ENCODE measurements at regions not wholly inside any gene's neighbourhood (a gene's known extent, or its start where the extent isn't known, plus 50 kb on each side); places are given as distances from the start of the nearest gene placed in this dataset.

DNA sequence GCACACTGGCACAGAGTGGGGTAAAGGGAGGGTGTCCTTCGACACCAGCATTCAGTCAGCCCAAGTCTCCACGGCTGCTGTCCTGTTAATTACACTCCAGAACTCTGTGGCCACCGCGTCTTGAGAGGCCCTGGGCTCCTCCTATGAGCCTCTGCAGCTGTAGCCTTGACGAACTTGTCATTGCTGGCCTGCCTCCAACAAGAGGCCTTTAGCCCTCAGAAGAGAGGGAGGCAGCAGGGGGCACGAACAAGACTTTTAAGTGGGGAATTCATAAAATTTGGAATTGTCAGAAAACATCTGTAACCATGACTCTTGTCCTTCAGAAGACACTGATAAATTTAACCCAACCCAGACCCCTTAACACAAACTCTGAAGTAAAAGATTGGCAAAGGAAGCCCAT lies 241.9 kb downstream of the UQCRFS1 start:
- FAIRE-seq, result no peak

- FAIRE-seq, result no peak
Observed at GRCh38 chr19:28968721-28969120, 244.2 kb downstream of the UQCRFS1 start.

DNA sequence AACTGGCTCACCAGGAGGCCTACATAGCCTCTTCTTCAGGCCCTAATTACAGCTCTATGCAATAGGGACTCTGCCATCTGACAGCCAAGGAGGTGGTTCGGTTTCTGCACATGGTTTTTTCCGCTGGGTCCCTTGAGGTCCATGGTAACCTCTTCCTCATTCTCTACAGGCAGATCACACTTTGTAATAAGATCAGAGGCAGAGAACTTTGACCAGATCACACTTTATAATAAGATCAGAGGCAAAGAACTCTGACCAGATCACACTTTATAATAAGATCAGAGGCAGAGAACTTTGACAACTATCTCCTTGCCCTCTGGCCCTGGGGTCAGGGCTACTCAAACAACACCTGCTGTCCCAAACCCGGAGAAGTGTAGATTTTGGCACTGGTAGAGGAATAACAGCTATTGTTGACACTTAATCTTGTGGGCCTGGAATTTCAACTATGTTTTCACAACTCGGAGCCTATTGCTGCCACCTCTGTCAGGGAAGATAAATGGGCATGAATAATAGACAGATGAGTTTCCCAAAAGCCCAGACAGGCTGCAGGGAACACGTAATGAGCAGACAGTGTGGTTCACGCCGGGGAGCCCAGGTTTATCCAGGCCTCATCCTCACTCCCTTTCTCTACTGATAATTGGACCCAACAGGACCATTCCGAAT lies 246.1 kb downstream of the UQCRFS1 start:
- no peak for FAIRE-seq

GRCh38 chr19:28964500-28964899 lies 248.5 kb downstream of the UQCRFS1 start:
- no peak for FAIRE-seq

DNA sequence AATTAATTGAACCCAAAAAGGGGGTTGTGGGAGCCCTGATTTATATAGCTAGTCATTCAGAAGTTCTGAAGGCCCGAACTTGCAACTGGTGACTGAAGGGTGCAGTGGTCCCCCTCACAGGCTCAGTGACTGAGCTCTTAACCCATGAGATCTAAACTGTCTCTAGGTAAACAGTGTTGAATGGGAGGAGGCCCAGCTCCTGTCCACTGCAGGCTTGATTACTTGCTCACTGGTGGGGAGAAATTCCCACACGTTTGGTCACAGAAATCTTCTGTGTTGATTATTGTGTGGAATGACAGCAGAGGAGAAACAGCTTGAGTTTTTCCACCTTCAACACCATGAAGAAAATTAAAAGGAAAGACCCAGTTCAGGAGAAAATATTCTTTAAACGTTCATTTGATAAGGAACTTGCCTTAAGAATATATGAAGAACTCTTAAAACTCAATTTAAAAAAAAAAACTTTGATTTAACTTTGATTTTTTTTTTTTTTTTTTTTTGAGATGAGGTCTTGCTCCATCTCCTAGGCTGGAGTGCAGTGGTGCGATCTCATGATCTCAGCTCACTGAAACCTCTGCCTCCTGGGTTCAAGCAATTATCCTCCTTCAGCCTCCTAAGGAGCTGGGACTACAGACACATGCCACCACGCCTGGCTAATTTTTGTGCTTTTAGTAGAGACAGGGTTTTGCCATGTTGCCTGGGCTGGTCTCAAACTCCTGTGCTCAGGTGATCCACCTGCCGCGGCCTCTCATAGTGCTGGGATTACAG lies 249.3 kb downstream of the UQCRFS1 start:
- no peak for FAIRE-seq

DNA sequence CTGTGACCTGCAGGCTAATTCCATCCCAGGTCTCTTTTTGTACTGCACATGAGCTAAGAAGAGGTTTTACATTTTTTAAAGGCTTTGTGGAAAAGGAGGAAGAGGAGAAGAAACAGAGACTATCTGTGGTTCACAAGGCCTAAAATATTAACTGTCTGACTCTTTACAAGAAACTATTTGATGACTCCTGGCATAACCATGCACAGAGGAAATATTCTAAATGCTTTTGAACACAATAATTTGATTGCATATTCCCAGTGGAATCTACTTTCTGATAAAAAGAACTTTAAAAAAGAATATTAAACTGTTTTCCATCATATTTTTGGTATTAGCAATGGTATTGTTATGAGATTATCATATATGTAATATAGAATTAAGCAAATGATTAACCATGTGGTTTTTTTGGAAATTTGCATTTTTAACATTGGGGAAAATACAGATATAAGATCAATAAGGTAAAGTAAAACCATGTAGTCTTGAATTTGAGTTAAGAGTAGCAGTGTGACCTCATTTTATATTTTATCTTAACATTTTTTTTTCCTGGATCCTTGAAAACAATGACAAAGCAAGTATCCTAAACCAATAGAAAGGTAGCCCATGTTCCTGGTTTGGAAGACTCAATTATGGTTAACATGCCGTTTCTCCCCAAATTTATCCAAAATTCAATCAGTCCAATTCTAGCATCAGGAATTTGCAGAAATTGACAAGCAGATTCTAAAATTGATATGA lies 251.0 kb downstream of the UQCRFS1 start:
- no peak for FAIRE-seq

- no peak for FAIRE-seq
Observed at GRCh38 chr19:28960986-28961705, 251.8 kb downstream of the UQCRFS1 start.

GRCh38 chr19:28960586-28960985 lies 252.4 kb downstream of the UQCRFS1 start:
- no peak for FAIRE-seq

DNA sequence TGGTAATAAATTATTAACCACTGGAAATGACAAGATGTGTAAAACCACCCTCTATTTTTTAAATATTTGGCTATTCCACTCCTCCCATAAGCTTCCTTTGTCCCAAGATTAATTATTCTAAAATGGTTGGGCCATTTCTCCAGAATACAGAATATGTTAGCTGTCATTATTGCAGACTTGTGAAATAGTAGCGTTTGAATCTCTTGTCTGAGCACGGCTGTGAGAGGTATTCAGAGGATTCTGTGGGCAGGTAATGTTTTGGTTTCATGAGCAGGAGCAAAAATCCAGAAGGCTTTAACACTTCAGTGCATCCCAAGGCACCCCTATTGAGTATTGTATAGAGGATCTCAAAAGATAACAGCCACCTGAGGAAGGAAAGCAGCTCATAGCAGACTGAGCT lies 256.0 kb downstream of the UQCRFS1 start:
- no peak for FAIRE-seq

DNA sequence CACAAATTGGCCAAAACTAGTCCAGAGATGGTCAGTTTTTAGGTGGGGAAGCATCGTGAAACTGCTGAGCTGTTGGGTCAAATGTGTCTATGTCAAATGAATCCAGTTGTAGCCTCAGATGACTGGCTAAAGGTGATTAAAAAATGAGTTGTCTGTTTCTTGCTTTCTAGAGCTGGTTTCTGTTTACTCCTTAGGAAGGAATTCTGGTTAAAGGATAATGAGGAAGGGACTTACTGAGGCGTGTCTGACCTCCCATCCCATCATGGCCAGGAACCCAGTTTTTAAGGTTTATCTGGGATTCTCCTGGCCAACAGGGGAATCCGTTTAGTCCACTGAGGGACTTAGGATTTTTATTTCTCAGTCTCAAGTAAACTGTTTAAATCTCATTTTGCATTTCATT lies 256.5 kb downstream of the UQCRFS1 start:
- FAIRE-seq, result no peak

GRCh38 chr19:28949535-28949934 lies 263.4 kb downstream of the UQCRFS1 start:
- FAIRE-seq, result no peak

GRCh38 chr19:28949027-28949426 lies 263.9 kb downstream of the UQCRFS1 start:
- FAIRE-seq, result no peak

DNA sequence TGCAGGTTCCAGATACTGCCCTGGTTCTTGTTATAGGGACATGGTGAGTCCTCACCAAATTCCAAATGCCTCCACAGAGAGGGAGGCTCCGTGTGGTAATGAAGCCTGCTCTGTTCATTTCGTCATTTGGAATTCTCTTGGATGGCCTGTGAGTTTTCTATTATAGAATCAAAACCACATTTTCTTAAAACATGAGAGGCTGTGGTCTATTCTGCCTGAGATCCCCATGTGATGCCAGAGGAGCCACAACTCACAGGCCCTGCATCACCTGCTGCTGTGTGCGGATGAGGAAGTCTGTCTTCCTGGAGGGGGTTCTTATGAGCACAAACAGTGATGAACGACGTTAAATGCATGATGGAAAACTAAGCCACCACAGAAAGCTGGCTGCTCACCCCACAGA lies 264.4 kb downstream of the UQCRFS1 start:
- no peak for FAIRE-seq

DNA sequence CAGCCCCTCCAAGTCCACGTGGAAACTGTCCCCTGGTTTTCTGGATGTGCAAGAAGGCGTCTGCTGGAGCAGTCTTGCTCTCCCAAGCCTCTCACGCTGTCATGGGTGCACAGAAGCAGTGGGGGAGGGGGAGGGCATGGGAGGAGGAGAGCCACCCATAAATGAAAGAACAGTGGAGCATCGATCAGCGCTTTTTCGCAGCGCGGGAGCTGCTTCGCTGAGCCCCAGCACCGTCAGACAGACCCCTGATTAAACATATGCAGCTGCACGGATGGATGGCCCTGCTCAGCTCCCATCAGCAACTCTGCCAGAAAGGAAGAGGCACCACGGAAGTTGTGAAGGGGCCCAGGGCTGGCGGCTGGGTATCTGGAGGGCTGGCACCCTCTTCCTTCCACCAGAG lies 264.9 kb downstream of the UQCRFS1 start:
- no peak for FAIRE-seq

DNA sequence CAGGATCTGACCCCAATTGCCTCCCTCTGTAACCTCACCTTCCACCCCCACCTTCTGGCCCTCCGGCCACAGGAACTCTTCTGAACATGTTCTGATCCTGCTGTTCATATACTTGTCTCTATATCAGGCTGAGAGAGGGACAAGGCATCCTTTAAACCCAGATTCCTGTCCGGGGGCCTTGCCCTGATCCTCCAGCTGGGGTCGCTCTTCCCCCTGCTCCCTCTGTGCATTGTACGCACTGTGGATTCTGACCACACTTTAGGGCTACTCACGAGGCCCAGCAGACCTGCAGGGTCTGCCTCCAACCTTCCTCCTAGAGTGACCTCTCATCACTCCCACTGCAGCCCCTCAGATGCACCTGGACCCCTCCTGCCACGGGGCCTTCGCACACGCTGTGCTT lies 269.3 kb downstream of the UQCRFS1 start:
- no peak for FAIRE-seq

GRCh38 chr19:28941833-28942232 lies 271.1 kb downstream of the UQCRFS1 start:
- FAIRE-seq, result no peak

- no peak for FAIRE-seq
Observed at GRCh38 chr19:28940751-28941500, 272.0 kb downstream of the UQCRFS1 start.

DNA sequence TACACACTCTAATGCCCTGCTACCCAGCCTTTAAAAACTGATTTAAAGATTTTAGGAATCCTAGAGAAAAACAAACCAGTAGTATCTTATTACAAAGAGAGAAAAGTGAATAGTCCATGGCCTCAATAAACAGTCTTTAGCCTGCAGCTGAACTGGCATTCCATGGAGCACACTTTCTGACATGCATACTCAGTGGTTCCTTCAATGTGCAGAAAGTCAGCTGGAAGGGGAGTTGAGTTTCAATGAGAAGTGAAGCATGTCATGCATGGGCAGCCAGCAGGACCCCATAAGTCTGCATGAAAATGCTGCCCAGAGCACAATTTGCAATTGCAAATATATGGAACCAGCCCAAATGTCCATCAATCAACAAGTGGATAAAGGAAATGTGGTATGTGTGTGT lies 273.7 kb downstream of the UQCRFS1 start:
- no peak for FAIRE-seq

DNA sequence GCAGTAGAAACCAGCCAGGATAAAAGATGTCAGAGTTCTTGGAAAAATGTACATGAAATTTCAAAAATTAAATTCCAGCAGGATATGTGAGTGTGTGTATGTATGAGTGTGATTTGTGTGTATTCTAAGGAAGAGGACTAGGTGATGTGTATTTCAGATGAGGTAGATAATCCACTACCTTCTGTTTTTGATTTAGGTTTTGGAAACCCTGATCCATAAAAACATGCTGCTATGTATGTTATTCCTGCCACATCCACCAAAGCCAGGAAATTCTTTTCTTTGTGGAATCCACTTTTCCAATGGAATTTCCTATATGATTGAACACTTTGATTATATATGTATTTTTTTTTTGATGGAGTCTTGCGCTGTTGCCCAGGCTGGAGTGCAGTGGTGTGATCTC lies 276.9 kb downstream of the UQCRFS1 start:
- FAIRE-seq, result no peak

GRCh38 chr19:28934631-28935030 lies 278.3 kb downstream of the UQCRFS1 start:
- no peak for FAIRE-seq

GRCh38 chr19:28933039-28933438 lies 279.9 kb downstream of the UQCRFS1 start:
- FAIRE-seq, result no peak

GRCh38 chr19:28932446-28932845 lies 280.5 kb downstream of the UQCRFS1 start:
- no peak for FAIRE-seq

DNA sequence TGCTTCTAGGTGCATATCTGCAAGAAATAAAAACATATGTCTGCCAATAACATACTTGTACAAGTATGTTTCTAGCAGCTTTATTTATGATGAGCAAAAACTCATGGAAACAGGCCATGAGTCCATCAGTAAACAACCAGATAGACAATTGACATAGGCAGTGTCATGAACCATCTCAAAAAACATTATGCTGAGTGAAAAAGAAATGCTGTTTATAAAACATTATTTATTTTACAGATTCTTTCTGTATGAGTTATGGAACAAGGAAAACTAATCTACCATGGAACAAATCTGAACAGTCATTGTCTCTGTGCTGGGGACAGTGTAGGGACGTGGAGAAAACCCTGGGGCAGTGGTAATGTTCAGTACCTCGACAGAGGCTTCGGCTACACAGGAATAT lies 283.9 kb downstream of the UQCRFS1 start:
- no peak for FAIRE-seq

Measured in TTC549 (cell line).